Mesenchymal stem cell (in vitro differentiated cells and primary cell): ENCODE measurements at regions not wholly inside any gene's neighbourhood (a gene's known extent, or its start where the extent isn't known, plus 50 kb on each side); places are given as distances from the start of the nearest gene placed in this dataset.

Source experiments
- DNase-seq: peaks from one replicate; pipeline ENCODE4 v3.0.0-alpha.2; 2013
- H2AFZ ChIP-seq: one replicate; pipeline ENCODE4 v1.6.1; 2013; ENCODE audit warnings: low read depth, mild to moderate bottlenecking, control low read depth, inconsistent platforms, low read length, moderate library complexity
- H2AK5ac ChIP-seq: 2 replicates; pipeline ENCODE4 v1.6.1; 2013; ENCODE audit warnings: low read length, moderate library complexity, mild to moderate bottlenecking, inconsistent platforms; ENCODE audit not compliant: severe bottlenecking
- H2BK120ac ChIP-seq: one replicate; pipeline ENCODE4 v1.6.1; 2013; ENCODE audit warnings: low read depth, mild to moderate bottlenecking, inconsistent platforms, low read length, moderate library complexity
- H2BK12ac ChIP-seq, 2 experiments: one replicate each; pipeline ENCODE4 v1.6.1; 2013; ENCODE audit warnings: inconsistent platforms in 2 of 2, low read length in 2 of 2, mild to moderate bottlenecking in 2 of 2, moderate library complexity in 2 of 2, control low read depth in 1 of 2
- H2BK15ac ChIP-seq: one replicate; pipeline ENCODE4 v1.6.1; 2013; ENCODE audit warnings: mild to moderate bottlenecking, low read depth, inconsistent platforms; ENCODE audit not compliant: poor library complexity, severe bottlenecking
- H2BK5ac ChIP-seq: 2 replicates; pipeline ENCODE4 v1.6.1; 2013; ENCODE audit warnings: low read depth, mild to moderate bottlenecking, low read length, control low read depth, inconsistent platforms; ENCODE audit not compliant: poor library complexity, severe bottlenecking
- H3K14ac ChIP-seq, 2 experiments: one replicate each; pipeline ENCODE4 v1.6.1; 2013; ENCODE audit warnings: inconsistent platforms in 2 of 2, low read length in 2 of 2, control low read depth in 1 of 2, mild to moderate bottlenecking in 1 of 2, moderate library complexity in 1 of 2
- H3K18ac ChIP-seq, 2 experiments: one replicate each; pipeline ENCODE4 v1.6.1; 2013; ENCODE audit warnings: inconsistent platforms in 2 of 2, low read length in 2 of 2, control low read depth in 1 of 2, low read depth in 1 of 2, mild to moderate bottlenecking in 1 of 2
- H3K23ac ChIP-seq, 2 experiments: one replicate each; pipeline ENCODE4 v1.6.1; 2013; ENCODE audit warnings: inconsistent platforms in 2 of 2, low read length in 2 of 2, mild to moderate bottlenecking in 2 of 2, moderate library complexity in 2 of 2, control low read depth in 1 of 2
- H3K27ac ChIP-seq: 2 replicates; pipeline ENCODE4 v1.5.1; 2013; ENCODE audit warnings: mild to moderate bottlenecking, moderate library complexity, low read length, control low read depth, inconsistent platforms; ENCODE audit not compliant: poor library complexity, severe bottlenecking
- H3K27me3 ChIP-seq, 2 experiments: 2 replicates each; pipeline versions ENCODE4 v1.6.1 to v1.7.0; 2013; ENCODE audit warnings: low read length in 2 of 2, mild to moderate bottlenecking in 2 of 2, moderate library complexity in 2 of 2, control low read depth in 1 of 2, inconsistent platforms in 1 of 2; ENCODE audit not compliant: control insufficient read depth in 1 of 2, insufficient read depth in 1 of 2
- H3K36me3 ChIP-seq, 2 experiments: 2 replicates each; pipeline versions ENCODE4 v1.6.1 to v1.7.0; 2013; ENCODE audit warnings: low read length in 2 of 2, control low read depth in 1 of 2, inconsistent platforms in 1 of 2, low read depth in 1 of 2, mild to moderate bottlenecking in 1 of 2; ENCODE audit not compliant: insufficient read depth in 2 of 2, control insufficient read depth in 1 of 2
- H3K4ac ChIP-seq, 2 experiments: one replicate each; pipeline ENCODE4 v1.6.1; 2013; ENCODE audit warnings: inconsistent platforms in 2 of 2, low read length in 2 of 2, mild to moderate bottlenecking in 2 of 2, moderate library complexity in 2 of 2, control low read depth in 1 of 2, low read depth in 1 of 2
- H3K4me1 ChIP-seq: 2 replicates; pipeline ENCODE4 v1.6.1; 2013; ENCODE audit warnings: low read depth, low read length, control low read depth; ENCODE audit not compliant: control insufficient read depth, insufficient read depth
- H3K4me2 ChIP-seq: 2 replicates; pipeline ENCODE4 v1.6.1; 2013; ENCODE audit warnings: low read length, mild to moderate bottlenecking, inconsistent platforms; ENCODE audit not compliant: poor library complexity, severe bottlenecking
- H3K4me3 ChIP-seq, 2 experiments: 2 replicates each; pipeline versions ENCODE4 v1.5.1 to v1.7.0; 2013; ENCODE audit warnings: low read length in 2 of 2, mild to moderate bottlenecking in 2 of 2, control low read depth in 1 of 2, low read depth in 1 of 2; ENCODE audit not compliant: insufficient read depth in 1 of 2
- H3K79me1 ChIP-seq: replicated peaks from 2 replicates; pipeline ENCODE4 v1.6.1; 2013; ENCODE audit warnings: mild to moderate bottlenecking, control low read depth, low read length, inconsistent platforms; ENCODE audit not compliant: poor library complexity, severe bottlenecking
- H3K9ac ChIP-seq: 2 replicates; pipeline ENCODE4 v1.7.0; 2013; ENCODE audit warnings: mild to moderate bottlenecking, low read length, moderate library complexity
- H3K9me3 ChIP-seq: 2 replicates; pipeline ENCODE4 v1.7.0; 2013; ENCODE audit warnings: mild to moderate bottlenecking, low read length; ENCODE audit not compliant: control insufficient read depth
- H4K8ac ChIP-seq: one replicate; pipeline ENCODE4 v1.6.1; 2013; ENCODE audit warnings: inconsistent platforms, mild to moderate bottlenecking, low read length, moderate library complexity
- H4K91ac ChIP-seq: one replicate; pipeline ENCODE4 v1.6.1; 2013; ENCODE audit warnings: mild to moderate bottlenecking, low read length, inconsistent platforms
- WGBS: methylation state at CpG from one replicate; pipeline ENCODE4 v1.1.7; 2013; ENCODE audit warnings: mixed read lengths; 5-methylcytosine and 5-hydroxymethylcytosine counted together

DNA sequence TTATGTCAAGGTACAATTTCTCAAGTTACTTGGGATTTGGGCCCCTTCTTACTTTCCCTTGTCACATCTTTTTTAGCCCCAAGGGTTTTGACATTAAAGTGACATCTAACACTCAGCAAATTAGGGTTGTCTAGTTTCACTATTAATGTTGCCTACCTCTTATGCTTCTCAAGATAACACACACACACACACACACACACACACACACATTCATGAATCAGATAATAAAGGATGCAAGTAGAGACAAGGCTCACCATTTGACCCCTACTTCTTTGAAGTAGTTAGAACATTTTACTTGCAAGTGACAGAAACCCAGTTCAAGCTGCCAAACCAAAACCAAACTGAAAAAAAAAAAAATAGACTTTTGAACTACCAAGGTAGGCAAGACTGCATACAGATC, 138.8 kb downstream of the TRIB2 start:
- no peak overlapping the region for H3K9ac ChIP-seq
- H3K79me1 ChIP-seq, result no peaks in the 10 kb centered on the region
- H2BK120ac ChIP-seq, result no peak overlapping the region
- no peaks in the 10 kb centered on the region for H3K36me3 ChIP-seq
- no peak overlapping the region for H4K91ac ChIP-seq
- H3K27me3 ChIP-seq, result no peaks in the 10 kb centered on the region
- DNase-seq, result no peak
- no peak overlapping the region for H2BK5ac ChIP-seq
- no peak overlapping the region for H3K4me3 ChIP-seq
- peaks cover 1% of the 10 kb centered on the region for H3K4me1 ChIP-seq
- H3K4ac ChIP-seq, result peak overlapping the region in 1 of 2 experiments; percentile 40
- H3K14ac ChIP-seq, result no peak overlapping the region
- no peak overlapping the region for H3K4me2 ChIP-seq
- no peak overlapping the region for H3K27ac ChIP-seq
- peaks cover 6% of the 10 kb centered on the region for H3K9me3 ChIP-seq
- no peak overlapping the region for H3K18ac ChIP-seq
- H2BK12ac ChIP-seq, result peak overlapping the region in 1 of 2 experiments; percentile 84
- H2AK5ac ChIP-seq, result no peak overlapping the region
- H2AFZ ChIP-seq, result no peak overlapping the region
- no peak overlapping the region for H3K23ac ChIP-seq
- no peak overlapping the region for H4K8ac ChIP-seq
- no peak overlapping the region for H2BK15ac ChIP-seq

DNA sequence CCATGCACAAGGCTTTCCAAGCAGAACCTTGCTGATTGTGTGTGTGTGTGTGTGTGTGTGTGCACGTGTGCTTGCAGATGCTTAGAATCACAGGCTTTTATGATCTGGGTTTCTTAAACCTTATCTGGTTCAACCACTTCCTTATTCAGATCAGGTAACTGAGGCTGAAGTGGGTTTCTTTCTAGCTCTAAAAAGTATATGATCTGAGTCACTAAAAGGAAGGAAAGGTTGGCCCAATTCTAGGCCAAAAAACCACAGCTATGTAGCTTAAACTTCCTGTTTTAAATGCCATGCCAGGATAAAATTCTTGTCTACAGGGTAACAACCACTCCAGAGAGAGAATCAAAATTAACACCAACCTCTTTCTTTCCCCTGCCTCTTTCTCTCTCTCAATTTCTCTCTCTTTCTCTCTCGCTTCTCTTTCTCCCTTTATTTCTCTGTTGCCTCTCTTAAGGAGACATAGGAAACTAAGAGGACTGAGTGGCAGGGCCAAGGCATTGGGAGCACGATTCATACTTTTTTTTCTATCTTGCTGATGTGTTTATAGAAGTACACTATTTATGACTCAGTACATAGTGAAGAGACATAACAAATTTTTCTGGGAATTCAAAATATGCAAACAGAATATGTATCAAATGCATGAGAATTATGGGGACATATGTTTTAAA, 140.3 kb downstream of the TRIB2 start:
- Histone ChIP-seq H3K4me3 (no peak overlapping the region), H2BK5ac (no peak overlapping the region)
- WGBS, result 40% methylated on average over 2 of the region's 3 CpGs

DNA sequence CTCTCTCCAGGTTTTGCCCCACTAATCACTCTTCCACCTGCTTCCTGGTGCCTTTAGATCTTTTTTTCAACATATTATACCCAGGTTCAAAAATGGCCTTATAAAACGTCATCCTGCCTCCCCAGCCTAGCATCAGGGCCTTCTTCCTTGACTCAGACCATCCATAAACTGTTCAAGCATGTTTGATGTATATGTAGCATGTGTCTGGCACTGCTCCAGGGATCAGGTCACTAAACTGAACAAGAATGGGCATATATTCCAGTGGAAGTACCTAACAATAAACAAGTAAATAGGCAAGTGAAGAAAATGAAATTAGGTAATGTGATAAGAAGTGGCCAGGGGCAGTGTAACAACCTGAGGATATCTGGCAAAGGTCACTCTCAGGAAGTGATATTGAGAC, 141.2 kb downstream of the TRIB2 start:
- H3K27ac ChIP-seq, result no peak overlapping the region
- no peaks in the 10 kb centered on the region for H3K27me3 ChIP-seq
- H2BK12ac ChIP-seq, result peak overlapping the region; percentile 65 to 83
- no CpG with 5 or more reads among the region's 1 CpG for WGBS
- no peaks in the 10 kb centered on the region for H3K79me1 ChIP-seq
- H3K9ac ChIP-seq, result no peak overlapping the region
- peaks cover 6% of the 10 kb centered on the region for H3K9me3 ChIP-seq
- H2BK120ac ChIP-seq, result peak overlapping the region; percentile 64
- no peak for DNase-seq
- H2AK5ac ChIP-seq, result peak overlapping the region; percentile 57
- H3K18ac ChIP-seq, result peak overlapping the region in 1 of 2 experiments; percentile 86
- peak overlapping the region; percentile 73 for H4K91ac ChIP-seq
- H3K23ac ChIP-seq, result no peak overlapping the region
- H3K36me3 ChIP-seq, result no peaks in the 10 kb centered on the region
- no peak overlapping the region for H3K14ac ChIP-seq
- no peak overlapping the region for H2BK5ac ChIP-seq
- no peak overlapping the region for H3K4me3 ChIP-seq
- no peak overlapping the region for H4K8ac ChIP-seq
- H3K4me2 ChIP-seq, result no peak overlapping the region
- H2BK15ac ChIP-seq, result peak overlapping the region; percentile 92
- H3K4me1 ChIP-seq, result peaks cover 1% of the 10 kb centered on the region
- peak overlapping the region in 1 of 2 experiments; percentile 93 for H3K4ac ChIP-seq
- no peak overlapping the region for H2AFZ ChIP-seq

More for the DNA sequence above, 140.3 kb downstream of the TRIB2 start:
- H4K8ac ChIP-seq, result no peak overlapping the region
- H3K23ac ChIP-seq, result no peak overlapping the region
- H3K79me1 ChIP-seq, result no peaks in the 10 kb centered on the region
- peak overlapping the region; percentile 73 for H3K27ac ChIP-seq
- no peak overlapping the region for H2BK15ac ChIP-seq
- peak overlapping the region; percentile 78 to 98 for H2BK12ac ChIP-seq
- peak overlapping the region; percentile 56 to 66 for H3K18ac ChIP-seq
- H3K4me2 ChIP-seq, result no peak overlapping the region
- no peak overlapping the region for H2AK5ac ChIP-seq
- H3K4me1 ChIP-seq, result peaks cover 1% of the 10 kb centered on the region
- no peaks in the 10 kb centered on the region for H3K27me3 ChIP-seq
- H3K14ac ChIP-seq, result no peak overlapping the region
- H3K36me3 ChIP-seq, result no peaks in the 10 kb centered on the region
- no peak overlapping the region for H2AFZ ChIP-seq
- no peak overlapping the region for H3K9ac ChIP-seq
- DNase-seq, result peak; percentile 45
- no peak overlapping the region for H4K91ac ChIP-seq
- H2BK120ac ChIP-seq, result no peak overlapping the region
- peaks cover 6% of the 10 kb centered on the region for H3K9me3 ChIP-seq
- H3K4ac ChIP-seq, result peak overlapping the region in 1 of 2 experiments; percentile 41

DNA sequence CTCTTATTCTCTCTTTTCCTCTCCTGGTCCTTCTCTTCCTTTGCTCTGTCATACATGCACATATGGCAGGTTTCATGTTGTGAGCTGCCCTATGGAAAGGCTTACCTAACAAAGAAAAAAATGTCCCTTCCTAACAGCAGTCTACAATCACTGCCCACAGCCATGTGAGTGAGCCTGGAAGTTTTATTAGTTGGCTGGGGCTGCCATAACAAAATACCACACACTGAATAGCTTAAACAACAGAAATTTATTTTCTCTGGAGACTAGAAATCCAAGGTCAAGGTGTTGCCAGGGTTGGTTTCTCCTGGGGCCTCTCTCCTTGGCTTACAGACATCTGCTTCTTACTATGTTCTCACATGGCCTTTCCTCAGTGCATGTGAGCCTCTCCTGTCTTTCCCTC, 142.1 kb downstream of the TRIB2 start:
- DNase-seq, result no peak
- Histone ChIP-seq H3K4me3 (no peak overlapping the region), H3K23ac (no peak overlapping the region), H3K4me2 (no peak overlapping the region), H2BK120ac (no peak overlapping the region), H3K9me3 (peaks cover 7% of the 10 kb centered on the region), H3K4me1 (peaks cover 1% of the 10 kb centered on the region), H4K8ac (no peak overlapping the region), H2BK12ac (peak overlapping the region; percentile 75 to 92), H4K91ac (no peak overlapping the region), H3K27me3 (no peaks in the 10 kb centered on the region), H3K9ac (no peak overlapping the region), H3K14ac (no peak overlapping the region), H3K18ac (peak overlapping the region in 1 of 2 experiments; percentile 67), H3K79me1 (no peaks in the 10 kb centered on the region), H2AK5ac (no peak overlapping the region), H3K4ac (peak overlapping the region in 1 of 2 experiments; percentile 37), H2BK15ac (no peak overlapping the region), H2BK5ac (no peak overlapping the region), H3K36me3 (no peaks in the 10 kb centered on the region), H2AFZ (no peak overlapping the region), H3K27ac (no peak overlapping the region)
